Small intestine (tissue), 7 donors: ENCODE measurements at regions not wholly inside any gene's neighbourhood (a gene's known extent, or its start where the extent isn't known, plus 50 kb on each side); places are given as distances from the start of the nearest gene placed in this dataset.

Experiments
- DNase-seq, 2 donors: peaks; one replicate each; pipeline versions ENCODE4 v3.0.0 to v3.0.0-alpha.2; 2013
- FAIRE-seq: peaks from 2 replicates; lab custom pipeline; 2012; peaks lifted over from hg19 to GRCh38; lab: Jason Lieb, UNC
- H3K27ac ChIP-seq, 3 donors: one replicate each; pipeline ENCODE4 v1.5.1; 2013; ENCODE audit warnings: low read length in 2 of 3, mild to moderate bottlenecking in 2 of 3, control low read depth in 1 of 3, inconsistent platforms in 1 of 3, low read depth in 1 of 3, moderate library complexity in 1 of 3
- H3K27me3 ChIP-seq, 3 donors: one replicate each; pipeline ENCODE4 v1.6.1; 2013; ENCODE audit warnings: low read length in 3 of 3, inconsistent platforms in 1 of 3; ENCODE audit not compliant: control insufficient read depth in 3 of 3, insufficient read depth in 3 of 3
- H3K36me3 ChIP-seq, 3 donors: one replicate each; pipeline ENCODE4 v1.6.1; 2013; ENCODE audit warnings: low read length in 3 of 3, inconsistent platforms in 1 of 3, low read depth in 1 of 3, mild to moderate bottlenecking in 1 of 3, moderate library complexity in 1 of 3; ENCODE audit not compliant: control insufficient read depth in 3 of 3, insufficient read depth in 2 of 3
- H3K4me1 ChIP-seq, 3 donors: one replicate each; pipeline ENCODE4 v1.6.1; 2013; ENCODE audit warnings: low read length in 2 of 3, inconsistent platforms in 1 of 3, low read depth in 1 of 3, mild to moderate bottlenecking in 1 of 3, moderate library complexity in 1 of 3; ENCODE audit not compliant: control insufficient read depth in 3 of 3, insufficient read depth in 2 of 3
- H3K4me3 ChIP-seq, 3 donors: one replicate each; pipeline ENCODE4 v1.5.1; 2013; ENCODE audit warnings: low read length in 3 of 3, control low read depth in 1 of 3, inconsistent platforms in 1 of 3, low read depth in 1 of 3, mild to moderate bottlenecking in 1 of 3, moderate library complexity in 1 of 3
- H3K9me3 ChIP-seq, 2 donors: one replicate each; pipeline ENCODE4 v1.6.1; 2013; ENCODE audit warnings: low read depth in 1 of 2, low read length in 1 of 2; ENCODE audit not compliant: control insufficient read depth in 2 of 2, insufficient read depth in 1 of 2
- WGBS, 3 donors: extraction: QIAGEN DNeasy Blood & Tissue Kit; methylation state at CpG; one replicate each; pipeline ENCODE4 v1.1.7; 2013; 5-methylcytosine and 5-hydroxymethylcytosine counted together
- donor health status: healthy with polysubstance abuse.
- donor health status: control.
- donor health status: control.
- donor health status: Bipolar disorder and iron deficiency.
- donor health status: healthy.

DNA sequence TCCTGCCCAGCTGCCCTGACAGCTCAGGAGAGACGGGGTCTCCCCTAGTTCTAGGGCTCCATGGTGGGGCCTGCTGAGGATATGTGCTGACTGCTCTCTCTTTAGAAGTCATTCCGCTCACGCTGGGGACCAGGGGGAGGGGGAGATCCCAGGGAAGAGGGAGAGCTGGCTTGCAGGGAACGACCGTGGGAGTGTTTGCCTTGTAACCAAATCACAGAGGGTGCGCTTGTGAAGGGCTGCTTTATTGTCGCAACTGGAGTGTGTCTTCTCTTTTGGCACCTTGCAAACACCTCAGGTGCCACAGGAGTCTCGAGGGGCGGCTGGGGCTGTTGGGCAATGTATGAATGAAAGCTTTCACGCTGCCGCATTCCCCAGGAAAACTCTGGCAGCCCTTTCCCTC lies 531.3 kb upstream of the MKI67 start:
- no peaks in the 10 kb centered on the region for H3K4me1 ChIP-seq
- peaks cover 0 to 4% (median 0%) of the 10 kb centered on the region in 3 donors for H3K27me3 ChIP-seq
- DNase-seq = no peak
- WGBS, 3 donors = 39 to 59% (median 51%) methylated on average over 11 of the region's 11 CpGs
- H3K36me3 ChIP-seq = no peaks in the 10 kb centered on the region
- no peak for FAIRE-seq
- H3K4me3 ChIP-seq = no peak overlapping the region
- H3K27ac ChIP-seq = no peak overlapping the region
- H3K9me3 ChIP-seq = no peaks in the 10 kb centered on the region

DNA sequence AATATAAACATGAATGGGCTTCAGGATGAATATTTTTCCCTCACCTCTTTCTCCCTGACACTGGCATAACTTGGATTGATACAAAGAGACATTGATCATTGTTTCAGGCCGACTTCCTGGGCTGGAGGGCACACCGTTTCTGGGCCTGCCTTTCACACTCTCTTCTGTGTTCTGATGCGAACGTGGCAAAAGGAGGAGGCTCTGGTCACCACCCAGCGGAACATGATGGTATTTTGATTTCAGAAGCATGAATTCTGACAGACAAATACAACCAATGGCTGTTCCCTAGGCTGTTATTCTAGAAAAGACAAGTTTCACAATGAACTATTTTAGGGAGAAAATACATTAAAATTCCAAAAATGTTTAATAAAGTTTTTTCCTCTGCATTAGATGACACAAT lies 534.5 kb upstream of the MKI67 start:
- Histone ChIP-seq H3K36me3 (no peaks in the 10 kb centered on the region), H3K9me3 (no peaks in the 10 kb centered on the region), H3K27ac (no peak overlapping the region), H3K4me3 (no peak overlapping the region), H3K4me1 (no peaks in the 10 kb centered on the region), H3K27me3 (peaks cover 0 to 4% (median 0%) of the 10 kb centered on the region in 3 donors)
- WGBS, 3 donors = 59 to 72% (median 64%) methylated on average over 5 of the region's 5 CpGs
- no peak for FAIRE-seq
- DNase-seq = no peak

DNA sequence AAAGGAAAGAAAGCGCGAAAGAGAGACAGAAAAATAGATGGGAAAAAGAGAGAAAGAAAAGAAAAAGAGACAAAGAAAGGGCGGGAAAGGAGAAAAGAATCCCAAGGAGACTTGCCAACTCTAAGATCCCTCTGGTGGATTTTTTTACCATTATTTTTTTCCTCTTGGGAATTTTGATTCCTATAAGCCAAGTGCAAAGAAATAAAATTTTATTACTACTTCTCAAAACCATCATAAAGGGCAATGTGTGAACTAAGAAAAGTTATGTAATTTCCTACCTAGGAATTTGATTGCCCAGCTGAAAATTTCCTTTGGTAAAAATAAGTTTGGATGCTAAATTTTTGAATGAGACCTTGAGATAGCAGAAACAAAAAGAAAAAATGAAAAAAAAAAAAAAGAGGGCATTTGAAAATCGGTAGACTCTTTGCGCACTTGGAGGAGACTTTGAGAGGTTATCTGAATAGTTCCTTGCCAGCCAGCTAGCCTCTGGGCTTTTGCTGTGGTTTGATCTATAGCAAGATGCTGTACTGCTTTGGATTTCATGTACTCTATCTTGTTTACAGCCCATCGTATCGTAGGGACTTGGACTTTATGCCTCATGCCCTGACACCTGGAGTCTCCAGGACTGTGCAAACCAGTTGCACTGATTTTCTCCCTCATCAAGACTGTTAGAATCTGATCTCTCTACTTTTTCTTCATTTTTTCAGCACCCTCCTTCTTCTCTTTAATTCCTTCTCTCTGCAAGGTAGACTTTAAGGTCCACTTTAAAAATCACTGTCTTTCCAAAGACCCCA lies 535.4 kb upstream of the MKI67 start:
- Histone ChIP-seq H3K9me3 (no peaks in the 10 kb centered on the region), H3K4me3 (no peak overlapping the region), H3K36me3 (no peaks in the 10 kb centered on the region), H3K4me1 (no peaks in the 10 kb centered on the region), H3K27me3 (peaks cover 0 to 4% (median 0%) of the 10 kb centered on the region in 3 donors), H3K27ac (no peak overlapping the region)
- 68 to 92% (median 78%) methylated on average over 7 of the region's 7 CpGs for WGBS, 3 donors
- FAIRE-seq = no peak
- DNase-seq = no peak

- no peak for DNase-seq
- WGBS, 3 donors = 19 to 53% (median 30%) methylated on average over 3 of the region's 3 CpGs
- Histone ChIP-seq H3K4me3 (no peak overlapping the region), H3K9me3 (no peaks in the 10 kb centered on the region), H3K36me3 (no peaks in the 10 kb centered on the region), H3K4me1 (no peaks in the 10 kb centered on the region), H3K27me3 (no peaks in the 10 kb centered on the region), H3K27ac (no peak overlapping the region)
- no peak for FAIRE-seq
Observed at GRCh38 chr10:128662520-128662919, 536.3 kb upstream of the MKI67 start.

- Histone ChIP-seq H3K36me3 (no peaks in the 10 kb centered on the region), H3K4me3 (no peak overlapping the region), H3K4me1 (no peaks in the 10 kb centered on the region), H3K27ac (no peak overlapping the region), H3K9me3 (no peaks in the 10 kb centered on the region), H3K27me3 (no peaks in the 10 kb centered on the region)
- no peak for FAIRE-seq
- DNase-seq = no peak
- 28 to 42% (median 35%) methylated on average over 3 of the region's 3 CpGs for WGBS, 3 donors
Observed at GRCh38 chr10:128664729-128665128, 538.5 kb upstream of the MKI67 start.

GRCh38 chr10:128675405-128675804 lies 549.2 kb upstream of the MKI67 start:
- 73 to 76% (median 75%) methylated on average over 6 of the region's 6 CpGs for WGBS, 3 donors
- FAIRE-seq (no peak), DNase-seq (no peak)
- no peak overlapping the region for H3K27ac ChIP-seq
- H3K9me3 ChIP-seq = no peaks in the 10 kb centered on the region
- H3K36me3 ChIP-seq = no peaks in the 10 kb centered on the region
- H3K4me3 ChIP-seq = no peak overlapping the region
- no peaks in the 10 kb centered on the region for H3K27me3 ChIP-seq
- H3K4me1 ChIP-seq = no peaks in the 10 kb centered on the region

DNA sequence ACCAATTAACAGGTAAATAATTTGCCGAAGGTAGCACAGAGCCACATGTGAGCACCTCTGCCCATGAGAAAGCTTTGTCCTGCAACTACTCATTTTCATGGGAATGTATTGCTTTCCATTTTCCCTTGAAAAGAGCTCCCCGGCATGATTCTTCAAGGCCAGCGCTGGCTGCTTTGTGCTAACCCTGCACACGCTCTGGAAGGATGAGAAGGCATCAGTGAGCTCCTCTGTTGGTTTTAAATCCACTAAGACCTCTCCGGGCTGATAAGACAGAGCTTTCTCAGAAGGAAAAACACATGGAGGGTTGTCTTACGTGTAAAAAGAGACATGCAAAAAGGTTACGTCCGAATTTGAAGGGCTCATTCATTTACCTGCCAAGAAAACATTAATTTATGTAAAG lies 553.9 kb upstream of the MKI67 start:
- 55 to 84% (median 66%) methylated on average over 8 of the region's 8 CpGs for WGBS, 3 donors
- Histone ChIP-seq H3K27me3 (no peaks in the 10 kb centered on the region), H3K4me3 (no peak overlapping the region), H3K9me3 (no peaks in the 10 kb centered on the region), H3K27ac (no peak overlapping the region), H3K4me1 (no peaks in the 10 kb centered on the region), H3K36me3 (no peaks in the 10 kb centered on the region)
- FAIRE-seq (no peak), DNase-seq (no peak)

DNA sequence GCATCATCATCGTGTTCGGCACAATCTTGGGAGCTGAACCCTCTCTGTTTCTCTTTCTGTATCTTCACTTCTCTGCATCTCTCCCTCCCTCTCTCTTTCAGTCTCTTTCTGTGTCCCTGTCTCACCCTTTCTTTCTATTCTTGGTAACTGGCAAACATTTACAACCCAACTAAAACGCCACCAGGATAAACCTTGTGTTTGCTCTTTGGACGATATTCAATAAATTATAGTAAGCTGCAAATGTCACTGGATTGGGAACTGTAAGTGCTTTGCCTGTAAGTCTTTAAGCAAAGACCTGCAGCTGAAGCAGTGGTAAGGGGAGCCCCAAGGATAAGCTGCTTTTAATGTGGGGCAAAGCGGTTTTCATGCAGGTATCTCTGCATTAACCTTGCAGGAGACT lies 558.0 kb upstream of the MKI67 start:
- FAIRE-seq (no peak), DNase-seq (no peak)
- H3K27ac ChIP-seq = no peak overlapping the region
- no peaks in the 10 kb centered on the region for H3K9me3 ChIP-seq
- 50 to 63% (median 52%) methylated on average over 5 of the region's 5 CpGs for WGBS, 3 donors
- H3K4me3 ChIP-seq = no peak overlapping the region
- no peaks in the 10 kb centered on the region for H3K27me3 ChIP-seq
- H3K4me1 ChIP-seq = no peaks in the 10 kb centered on the region
- H3K36me3 ChIP-seq = no peaks in the 10 kb centered on the region
